Stomach (tissue), 8 donors: ENCODE measurements at regions not wholly inside any gene's neighbourhood (a gene's known extent, or its start where the extent isn't known, plus 50 kb on each side); places are given as distances from the start of the nearest gene placed in this dataset.
"Not testable (repeated sequence)": the region's sequence is repeated elsewhere in the genome, so short reads cannot be mapped to it uniquely, and the experiment has no call there.

Experiments used
- DNase-seq, 2 donors: peaks; one replicate each; pipeline versions ENCODE4 v3.0.0 to v3.0.0-alpha.2; 2013 to 2019
- H3K27ac ChIP-seq, 5 donors: fragments of 200-600 bp in 4 of 5; sonication (generic) in 4 of 5; one replicate each; pipeline ENCODE4 v1.5.1; 2013 to 2019; ENCODE audit warnings: mild to moderate bottlenecking in 1 of 5, moderate library complexity in 1 of 5
- H3K27me3 ChIP-seq, 3 donors: fragments of 200-600 bp; sonication (generic); one replicate each; pipeline ENCODE4 v1.5.1; 2017 to 2019; ENCODE audit warnings: mixed run types in 1 of 3
- H3K36me3 ChIP-seq, 4 donors: fragments of 200-600 bp; sonication (generic); 1 replicate in 3 of 4; 2 replicates in 1 of 4; pipeline ENCODE4 v1.5.1; 2016 to 2019
- H3K4me1 ChIP-seq, 4 donors: fragments of 200-600 bp; sonication (generic); one replicate each; pipeline ENCODE4 v1.5.1; 2016 to 2019
- H3K4me3 ChIP-seq, 4 donors: fragments of 200-600 bp; sonication (generic) in 3 of 4; one replicate each; pipeline ENCODE4 v1.5.1; 2016 to 2019; ENCODE audit warnings: mild to moderate bottlenecking in 1 of 4
- H3K9me3 ChIP-seq, 4 donors: fragments of 200-600 bp; sonication (generic); one replicate each; pipeline ENCODE4 v1.5.1; 2016 to 2019
- EP300 ChIP-seq: sonication (generic); formaldehyde crosslinking; IDR thresholded peaks from one replicate; pipeline ENCODE4 v1.6.1; 2017; ENCODE audit warnings: antibody characterized with exemption
- POLR2A ChIP-seq, 4 donors: fragments of 450-650 bp; IDR thresholded peaks; one replicate each; pipeline ENCODE4 v1.6.1; 2016; ENCODE audit warnings: antibody characterized with exemption in 4 of 4, control low read depth in 2 of 4, mild to moderate bottlenecking in 1 of 4, moderate library complexity in 1 of 4
- POLR2AphosphoS5 ChIP-seq, 3 donors: sonication (generic); formaldehyde crosslinking; IDR thresholded peaks; one replicate each; pipeline ENCODE4 v1.6.1; 2016; ENCODE audit warnings: antibody characterized with exemption in 3 of 3
- WGBS, 5 donors: extraction: QIAGEN DNeasy Blood & Tissue Kit in 3 of 5; methylation state at CpG; one replicate each; pipeline versions ENCODE4 v1.1.5 to v1.1.7; 2013 to 2018; 5-methylcytosine and 5-hydroxymethylcytosine counted together
- intact Hi-C: fragments of 100-400 bp; cut with DNase I; formaldehyde crosslinking; loops from one replicate; pipeline ENCODE4 v1.15.1; 2023; ENCODE audit warnings: low total_unique reads
- TF ChIP-seq, protein P1 (sequence below), 7 experiments: fragments of 450-650 bp in 4 of 7; fragments of 200-600 bp in 3 of 7; sonication (generic) in 3 of 7; IDR thresholded peaks; one replicate each; pipeline ENCODE4 v1.5.1; 2016 to 2019; ENCODE audit warnings: antibody characterized with exemption in 7 of 7, control low read depth in 2 of 7, mild to moderate bottlenecking in 1 of 7
- donor health status: healthy with polysubstance abuse.
- donor health status: Bipolar disorder and iron deficiency.
- donor health status: healthy.

DNA sequence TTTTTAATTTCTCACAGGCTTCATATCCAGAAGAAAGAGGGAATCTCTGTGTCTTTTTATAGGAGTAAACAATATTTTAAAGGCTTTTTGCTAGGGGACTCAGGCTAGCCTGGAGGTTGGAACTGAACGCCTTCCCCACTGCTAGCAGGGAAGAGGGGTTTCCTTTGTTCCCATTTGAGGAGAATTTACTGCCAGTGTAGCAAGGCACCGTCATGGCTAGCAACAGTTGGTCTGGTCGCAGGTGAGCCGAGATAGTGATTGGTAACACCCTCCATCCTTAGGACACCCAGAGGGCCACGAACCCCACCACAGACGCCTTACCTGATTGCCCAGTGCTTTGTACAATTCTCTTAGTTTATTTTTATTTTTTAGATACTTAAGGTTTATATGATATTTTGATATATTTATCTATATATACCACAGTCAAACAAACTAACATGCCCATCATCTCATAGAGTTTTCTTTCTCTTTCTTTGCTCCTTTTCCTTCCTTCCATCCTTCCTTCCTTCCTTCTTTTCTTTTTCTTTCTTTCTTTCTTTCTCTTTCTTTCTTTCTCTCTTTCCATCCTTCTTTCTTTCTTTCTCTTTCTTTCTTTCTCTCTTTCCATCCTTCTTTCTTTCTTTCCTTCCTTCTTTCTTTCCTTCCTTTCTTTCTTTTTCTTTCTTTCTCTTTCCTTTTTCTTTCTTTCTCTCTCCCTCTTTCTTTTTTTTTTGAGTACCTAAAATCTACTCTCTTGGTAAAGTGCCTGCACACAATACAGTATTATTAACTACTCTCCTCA lies 219.0 kb upstream of the AKR1E2 start:
- TF ChIP-seq POLR2AphosphoS5 (IDR thresholded peaks at IDR 0.05) (no peak), EP300 (no peak)
- TF ChIP-seq, protein P1, sequence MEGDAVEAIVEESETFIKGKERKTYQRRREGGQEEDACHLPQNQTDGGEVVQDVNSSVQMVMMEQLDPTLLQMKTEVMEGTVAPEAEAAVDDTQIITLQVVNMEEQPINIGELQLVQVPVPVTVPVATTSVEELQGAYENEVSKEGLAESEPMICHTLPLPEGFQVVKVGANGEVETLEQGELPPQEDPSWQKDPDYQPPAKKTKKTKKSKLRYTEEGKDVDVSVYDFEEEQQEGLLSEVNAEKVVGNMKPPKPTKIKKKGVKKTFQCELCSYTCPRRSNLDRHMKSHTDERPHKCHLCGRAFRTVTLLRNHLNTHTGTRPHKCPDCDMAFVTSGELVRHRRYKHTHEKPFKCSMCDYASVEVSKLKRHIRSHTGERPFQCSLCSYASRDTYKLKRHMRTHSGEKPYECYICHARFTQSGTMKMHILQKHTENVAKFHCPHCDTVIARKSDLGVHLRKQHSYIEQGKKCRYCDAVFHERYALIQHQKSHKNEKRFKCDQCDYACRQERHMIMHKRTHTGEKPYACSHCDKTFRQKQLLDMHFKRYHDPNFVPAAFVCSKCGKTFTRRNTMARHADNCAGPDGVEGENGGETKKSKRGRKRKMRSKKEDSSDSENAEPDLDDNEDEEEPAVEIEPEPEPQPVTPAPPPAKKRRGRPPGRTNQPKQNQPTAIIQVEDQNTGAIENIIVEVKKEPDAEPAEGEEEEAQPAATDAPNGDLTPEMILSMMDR (IDR thresholded peaks at IDR 0.05) = no peak
- no peaks in the 10 kb centered on the region for H3K27me3 ChIP-seq
- intact Hi-C loops = no loop called here
- no peaks in the 10 kb centered on the region for H3K9me3 ChIP-seq
- no peak overlapping the region for H3K27ac ChIP-seq
- H3K4me1 ChIP-seq = no peaks in the 10 kb centered on the region
- 84 to 91% (median 85%) methylated on average over 6 of the region's 6 CpGs for WGBS, 5 donors
- no peak overlapping the region for H3K4me3 ChIP-seq
- H3K36me3 ChIP-seq = no peaks in the 10 kb centered on the region
- no peak for DNase-seq

DNA sequence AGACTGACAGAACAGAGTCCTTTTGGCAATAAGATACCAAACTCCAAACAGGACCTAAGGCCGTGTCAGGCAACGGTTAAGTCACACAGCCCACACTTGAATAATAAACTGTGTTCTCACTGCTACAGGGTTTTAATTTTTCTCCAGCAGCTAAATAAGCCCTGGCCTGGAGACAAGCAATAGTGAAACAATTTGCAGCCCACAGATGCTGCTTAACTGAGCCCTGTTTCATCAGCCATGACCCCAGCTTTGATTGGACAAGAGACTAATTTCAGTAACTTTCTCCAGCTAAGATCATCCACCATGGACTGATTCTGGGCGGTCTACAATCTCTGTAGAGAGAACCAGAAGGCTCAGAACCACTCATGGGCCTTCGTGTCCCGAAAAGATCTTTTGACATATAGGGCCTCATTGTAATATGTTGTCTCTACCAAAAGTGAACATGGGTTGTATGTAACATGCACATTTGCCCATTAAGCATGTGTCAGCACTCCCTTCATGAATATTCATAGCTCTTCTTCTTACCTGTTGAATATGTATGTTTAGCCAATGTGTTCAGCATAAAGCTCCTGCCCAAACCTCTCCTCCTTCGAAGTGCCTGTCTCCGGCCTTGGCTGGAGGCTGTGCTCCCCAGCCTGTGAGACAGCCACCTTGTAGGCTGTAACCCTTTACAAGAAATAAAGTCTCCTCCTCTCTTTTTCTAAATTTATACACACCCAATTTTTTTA lies 223.1 kb upstream of the AKR1E2 start:
- H3K36me3 ChIP-seq = no peaks in the 10 kb centered on the region
- no peak overlapping the region for H3K27ac ChIP-seq
- H3K4me3 ChIP-seq = no peak overlapping the region
- DNase-seq = no peak
- intact Hi-C loops = no loop called here
- TF ChIP-seq POLR2AphosphoS5 (IDR thresholded peaks at IDR 0.05) = no peak
- TF ChIP-seq EP300 = no peak
- TF ChIP-seq, protein P1 (IDR thresholded peaks at IDR 0.05) = no peak
- no peak for TF ChIP-seq POLR2A (IDR thresholded peaks at IDR 0.05)
- H3K27me3 ChIP-seq = no peaks in the 10 kb centered on the region
- 58 to 89% (median 80%) methylated on average over 7 of the region's 7 CpGs for whole genome bisulfite sequencing, 5 donors
- no peaks in the 10 kb centered on the region for H3K4me1 ChIP-seq
- H3K9me3 ChIP-seq = no peaks in the 10 kb centered on the region

DNA sequence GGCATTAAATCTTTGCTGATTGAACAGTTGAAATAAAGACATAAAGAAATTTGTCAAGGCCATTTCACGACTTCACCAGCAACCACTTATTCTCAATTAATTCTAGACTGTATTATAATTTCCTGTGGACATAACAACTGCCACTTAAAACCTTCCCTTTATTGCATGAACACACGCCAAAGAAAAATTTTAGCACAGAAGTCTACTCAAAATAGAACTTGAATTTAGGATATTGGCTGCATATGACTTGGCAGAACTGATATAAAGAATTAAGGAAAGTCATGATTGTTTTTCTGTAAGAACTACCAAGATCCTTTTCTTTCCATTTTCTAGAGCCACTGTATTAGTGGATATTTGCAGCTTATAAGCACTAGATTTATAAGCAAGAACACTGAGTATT lies 226.5 kb upstream of the AKR1E2 start:
- Histone ChIP-seq H3K4me1 (no peaks in the 10 kb centered on the region), H3K36me3 (no peaks in the 10 kb centered on the region), H3K9me3 (no peaks in the 10 kb centered on the region), H3K27me3 (no peaks in the 10 kb centered on the region), H3K4me3 (no peak overlapping the region), H3K27ac (no peak overlapping the region)
- intact Hi-C loops = no loop called here
- WGBS, 5 donors = 85 to 95% (median 88%) methylated on average over 2 of the region's 2 CpGs
- no peak for TF ChIP-seq EP300
- TF ChIP-seq POLR2AphosphoS5 (IDR thresholded peaks at IDR 0.05) = no peak
- DNase-seq = no peak

DNA sequence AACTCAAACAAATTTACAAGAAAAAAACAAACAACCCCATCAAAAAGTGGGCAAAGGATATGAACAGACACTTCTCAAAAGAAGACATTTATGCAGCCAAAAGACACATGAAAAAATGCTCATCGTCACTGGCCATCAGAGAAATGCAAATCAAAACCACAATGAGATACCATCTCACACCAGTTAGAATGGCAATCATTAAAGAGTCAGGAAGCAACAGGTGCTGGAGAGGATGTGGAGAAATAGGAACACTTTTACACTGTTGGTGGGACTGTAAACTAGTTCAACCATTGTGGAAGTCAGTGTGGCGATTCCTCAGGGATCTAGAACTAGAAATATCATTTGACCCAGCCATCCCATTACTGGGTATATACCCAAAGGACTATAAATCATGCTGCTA lies 228.1 kb upstream of the AKR1E2 start:
- H3K27ac ChIP-seq, intact Hi-C loops, DNase-seq, H3K36me3 ChIP-seq, H3K4me3 ChIP-seq, H3K4me1 ChIP-seq, H3K9me3 ChIP-seq, H3K27me3 ChIP-seq: not testable (repeated sequence)
- WGBS, 5 donors = 83 to 88% methylated on average over 1 of the region's 2 CpGs; no CpG with 5 or more reads in 3 of the 5 donors

DNA sequence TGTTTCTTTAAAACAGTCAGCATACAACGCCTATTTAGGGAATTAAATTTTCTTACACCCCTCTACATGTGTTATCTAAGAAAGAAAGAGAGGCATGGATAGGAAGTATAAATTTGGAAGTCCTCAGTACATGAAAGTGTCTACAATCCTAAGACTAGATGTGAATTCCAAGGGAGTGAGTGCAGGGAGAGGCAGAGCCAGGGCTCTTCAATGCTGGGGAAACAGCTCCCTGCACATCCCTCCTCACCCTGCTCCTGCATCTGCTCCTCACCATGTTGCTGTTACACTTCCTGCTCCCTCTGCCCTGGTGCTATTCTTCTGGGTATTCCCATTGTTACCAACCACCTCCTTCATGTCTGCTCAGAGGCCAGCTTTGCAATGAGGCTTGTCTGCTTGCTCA lies 229.1 kb upstream of the AKR1E2 start:
- H3K9me3 ChIP-seq = no peaks in the 10 kb centered on the region
- no peak overlapping the region for H3K27ac ChIP-seq
- no peaks in the 10 kb centered on the region for H3K27me3 ChIP-seq
- no peak for DNase-seq
- 80 to 95% (median 86%) methylated on average over 1 of the region's 1 CpG for WGBS, 5 donors
- TF ChIP-seq POLR2AphosphoS5 (IDR thresholded peaks at IDR 0.05) (no peak), POLR2A (IDR thresholded peaks at IDR 0.05) (no peak), EP300 (no peak)
- TF ChIP-seq, protein P1 (IDR thresholded peaks at IDR 0.05) = no peak
- no peaks in the 10 kb centered on the region for H3K4me1 ChIP-seq
- no peaks in the 10 kb centered on the region for H3K36me3 ChIP-seq
- intact Hi-C loops = no loop called here
- H3K4me3 ChIP-seq = no peak overlapping the region
